Sigmoid colon (tissue), 4 donors: ENCODE measurements at regions not wholly inside any gene's neighbourhood (a gene's known extent, or its start where the extent isn't known, plus 50 kb on each side); places are given as distances from the start of the nearest gene placed in this dataset.

Experiments used
- EP300 ChIP-seq, 4 donors: sonication (generic); formaldehyde crosslinking; IDR thresholded peaks; one replicate each; pipeline ENCODE4 v1.6.1; 2017; ENCODE audit warnings: antibody characterized with exemption in 4 of 4
- POLR2A ChIP-seq, 2 donors: fragments of 450-650 bp; IDR thresholded peaks; one replicate each; pipeline ENCODE4 v1.6.1; 2016; ENCODE audit warnings: antibody characterized with exemption in 2 of 2, mild to moderate bottlenecking in 2 of 2, moderate library complexity in 2 of 2
- POLR2AphosphoS5 ChIP-seq, 4 donors: sonication (generic); formaldehyde crosslinking; IDR thresholded peaks; one replicate each; pipeline ENCODE4 v1.6.1; 2017; ENCODE audit warnings: antibody characterized with exemption in 4 of 4
- TF ChIP-seq, protein P1 (sequence below), 4 experiments: fragments of 450-650 bp in 3 of 4; fragments of 200-600 bp in 1 of 4; IDR thresholded peaks; one replicate each; pipeline ENCODE4 v1.5.1; 2016 to 2019; ENCODE audit warnings: antibody characterized with exemption in 4 of 4, mild to moderate bottlenecking in 3 of 4, moderate library complexity in 2 of 4

DNA sequence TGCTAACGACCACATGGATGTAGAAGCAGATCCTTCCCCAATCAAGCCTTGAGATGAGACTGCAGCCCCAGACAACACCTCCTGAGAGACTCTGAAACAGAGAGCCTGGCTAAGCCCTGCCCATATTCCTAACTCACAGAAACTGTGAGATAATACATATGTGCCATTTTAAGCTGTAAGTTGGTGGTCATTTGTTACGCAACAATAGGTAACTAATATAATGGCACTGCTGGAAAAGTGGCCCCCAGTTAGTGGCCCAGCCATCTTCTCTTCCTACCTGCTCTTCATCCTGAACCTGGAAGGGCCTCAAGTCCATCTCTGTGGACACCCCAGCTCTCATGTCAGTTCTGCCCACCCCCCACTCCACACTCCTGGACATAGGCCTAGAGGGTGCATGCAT is 144.0 kb downstream of the TMEM17 start:
- TF ChIP-seq, protein P1, sequence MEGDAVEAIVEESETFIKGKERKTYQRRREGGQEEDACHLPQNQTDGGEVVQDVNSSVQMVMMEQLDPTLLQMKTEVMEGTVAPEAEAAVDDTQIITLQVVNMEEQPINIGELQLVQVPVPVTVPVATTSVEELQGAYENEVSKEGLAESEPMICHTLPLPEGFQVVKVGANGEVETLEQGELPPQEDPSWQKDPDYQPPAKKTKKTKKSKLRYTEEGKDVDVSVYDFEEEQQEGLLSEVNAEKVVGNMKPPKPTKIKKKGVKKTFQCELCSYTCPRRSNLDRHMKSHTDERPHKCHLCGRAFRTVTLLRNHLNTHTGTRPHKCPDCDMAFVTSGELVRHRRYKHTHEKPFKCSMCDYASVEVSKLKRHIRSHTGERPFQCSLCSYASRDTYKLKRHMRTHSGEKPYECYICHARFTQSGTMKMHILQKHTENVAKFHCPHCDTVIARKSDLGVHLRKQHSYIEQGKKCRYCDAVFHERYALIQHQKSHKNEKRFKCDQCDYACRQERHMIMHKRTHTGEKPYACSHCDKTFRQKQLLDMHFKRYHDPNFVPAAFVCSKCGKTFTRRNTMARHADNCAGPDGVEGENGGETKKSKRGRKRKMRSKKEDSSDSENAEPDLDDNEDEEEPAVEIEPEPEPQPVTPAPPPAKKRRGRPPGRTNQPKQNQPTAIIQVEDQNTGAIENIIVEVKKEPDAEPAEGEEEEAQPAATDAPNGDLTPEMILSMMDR (IDR thresholded peaks at IDR 0.05): no peak
- TF ChIP-seq POLR2A (IDR thresholded peaks at IDR 0.05): no peak
- TF ChIP-seq POLR2AphosphoS5 (IDR thresholded peaks at IDR 0.05): no peak
- TF ChIP-seq EP300 (IDR thresholded peaks at IDR 0.05): no peak
